ENCODE measurements at regions not wholly inside any gene's neighbourhood (a gene's known extent, or its start where the extent isn't known, plus 50 kb on each side); places are given as distances from the start of the nearest gene placed in this dataset.

GRCh38 chr3:181565416-181565815, 146.3 kb upstream of the SOX2 start:
- FAIRE-seq: no peak
- no peaks in the 10 kb centered on the region for H3K4me1 ChIP-seq

GRCh38 chr3:181564222-181564621, 147.5 kb upstream of the SOX2 start:
- WGBS, 2 donors: 31 to 58% methylated on average over 1 of the region's 1 CpG
- no peaks in the 10 kb centered on the region for H3K9me3 ChIP-seq
- no peaks in the 10 kb centered on the region for H3K27me3 ChIP-seq
- intact Hi-C loops (cut with DNase I): no loop called here
- FAIRE-seq (no peak), DNase-seq (no peak), ATAC-seq (no peak)
- no peak for TF ChIP-seq CTCF (IDR thresholded peaks at IDR 0.05)
- no peak overlapping the region for H3K4me3 ChIP-seq
- H3K4me1 ChIP-seq: no peaks in the 10 kb centered on the region
- no peaks in the 10 kb centered on the region for H3K36me3 ChIP-seq
- H3K27ac ChIP-seq: no peak overlapping the region

More at GRCh38 chr3:181565416-181565815, 146.3 kb upstream of the SOX2 start:
- Histone ChIP-seq H3K27ac (no peak overlapping the region), H3K4me3 (no peak overlapping the region), H3K27me3 (no peaks in the 10 kb centered on the region), H3K36me3 (no peaks in the 10 kb centered on the region), H3K9me3 (no peaks in the 10 kb centered on the region)
- no peak for TF ChIP-seq CTCF (IDR thresholded peaks at IDR 0.05)
- ATAC-seq: no peak
- WGBS, 2 donors: 5 to 18% methylated on average over 3 of the region's 3 CpGs
- DNase-seq: no peak
- intact Hi-C loops (cut with DNase I): no loop called here

- DNase-seq: no peak
- no peak for FAIRE-seq
- Histone ChIP-seq H3K9me3 (no peaks in the 10 kb centered on the region), H3K27me3 (no peaks in the 10 kb centered on the region), H3K36me3 (no peaks in the 10 kb centered on the region), H3K4me3 (no peak overlapping the region), H3K27ac (no peak overlapping the region), H3K4me1 (no peaks in the 10 kb centered on the region)
- TF ChIP-seq CTCF (IDR thresholded peaks at IDR 0.05): no peak
- intact Hi-C loops (cut with DNase I): no loop called here
- 13 to 19% methylated on average over 12 of the region's 12 CpGs for WGBS, 2 donors
- no peak for ATAC-seq
Measured at GRCh38 chr3:181561139-181562031, 150.3 kb upstream of the SOX2 start.

- intact Hi-C loops (cut with DNase I): no loop called here
- no peaks in the 10 kb centered on the region for H3K27me3 ChIP-seq
- no peak overlapping the region for H3K27ac ChIP-seq
- no peak for ATAC-seq
- H3K36me3 ChIP-seq: no peaks in the 10 kb centered on the region
- H3K4me3 ChIP-seq: no peak overlapping the region
- no peaks in the 10 kb centered on the region for H3K4me1 ChIP-seq
- no peak for FAIRE-seq
- WGBS, 2 donors: 32 to 36% methylated on average over 2 of the region's 2 CpGs
- no peak for TF ChIP-seq CTCF (IDR thresholded peaks at IDR 0.05)
- H3K9me3 ChIP-seq: no peaks in the 10 kb centered on the region
- DNase-seq: no peak
Measured at GRCh38 chr3:181558870-181559269, 152.9 kb upstream of the SOX2 start.

GRCh38 chr3:181555681-181556080, 156.0 kb upstream of the SOX2 start:
- Histone ChIP-seq H3K9me3 (no peaks in the 10 kb centered on the region), H3K36me3 (no peaks in the 10 kb centered on the region), H3K4me3 (no peak overlapping the region), H3K27ac (no peak overlapping the region), H3K4me1 (no peaks in the 10 kb centered on the region), H3K27me3 (no peaks in the 10 kb centered on the region)
- intact Hi-C loops (cut with DNase I): no loop called here
- FAIRE-seq: no peak
- TF ChIP-seq CTCF (IDR thresholded peaks at IDR 0.05): no peak
- WGBS, 2 donors: 59 to 66% methylated on average over 3 of the region's 3 CpGs
- no peak for DNase-seq
- no peak for ATAC-seq
